GM23338 (cell line): ENCODE measurements at regions not wholly inside any gene's neighbourhood (a gene's known extent, or its start where the extent isn't known, plus 50 kb on each side); places are given as distances from the start of the nearest gene placed in this dataset.

ENCODE experiments used
- ATAC-seq: fragments of 200-7000 bp; cut with Tn5 transposase; 3 replicates; pipeline ENCODE4 v1.9.1; 2020
- DNase-seq: peaks from one replicate; pipeline ENCODE4 v3.0.0-alpha.2; 2015; ENCODE audit warnings: low spot score
- H2AFZ ChIP-seq: fragments of 200-600 bp; sonication (generic); 2 replicates; pipeline ENCODE4 v1.8.0; 2016; ENCODE audit warnings: antibody characterized with exemption, mild to moderate bottlenecking, moderate library complexity
- H3F3A ChIP-seq: fragments of 200-600 bp; sonication (generic); replicated peaks from 2 replicates; pipeline ENCODE4 v1.8.0; 2017; ENCODE audit warnings: antibody characterized with exemption, mixed run types, low read depth
- H3K27ac ChIP-seq: fragments of 200-600 bp; sonication (generic); 2 replicates; pipeline ENCODE4 v1.6.1; 2016; ENCODE audit warnings: low read depth
- H3K27me3 ChIP-seq: fragments of 200-600 bp; sonication (generic); 2 replicates; pipeline ENCODE4 v1.8.0; 2016; ENCODE audit warnings: mild to moderate bottlenecking, mixed run types, moderate library complexity; ENCODE audit not compliant: insufficient read depth
- H3K36me3 ChIP-seq: fragments of 200-600 bp; sonication (generic); 2 replicates; pipeline ENCODE4 v1.8.0; 2016; ENCODE audit warnings: mild to moderate bottlenecking; ENCODE audit not compliant: insufficient read depth
- H3K4me1 ChIP-seq: fragments of 200-600 bp; sonication (generic); 2 replicates; pipeline ENCODE4 v1.8.0; 2016; ENCODE audit warnings: mild to moderate bottlenecking, moderate library complexity; ENCODE audit not compliant: insufficient read depth
- H3K4me2 ChIP-seq: fragments of 200-600 bp; sonication (generic); 2 replicates; pipeline ENCODE4 v1.7.1; 2017; ENCODE audit warnings: mixed run types
- H3K4me3 ChIP-seq: fragments of 200-600 bp; sonication (generic); 2 replicates; pipeline ENCODE4 v1.6.1; 2016; ENCODE audit warnings: mixed run types
- H3K79me2 ChIP-seq: fragments of 200-600 bp; sonication (generic); replicated peaks from 2 replicates; pipeline ENCODE4 v1.8.0; 2017; ENCODE audit warnings: mild to moderate bottlenecking; ENCODE audit not compliant: insufficient read depth
- H3K9me2 ChIP-seq: fragments of 200-600 bp; sonication (generic); 2 replicates; pipeline ENCODE4 v1.8.0; 2017; ENCODE audit not compliant: insufficient read depth
- H4K20me1 ChIP-seq: fragments of 200-600 bp; sonication (generic); replicated peaks from 2 replicates; pipeline ENCODE4 v1.8.0; 2017; ENCODE audit warnings: mild to moderate bottlenecking; ENCODE audit not compliant: insufficient read depth
- H3K27ac Mint-ChIP-seq: 2 replicates; pipeline ENCODE4 v1.8.0; 2020; ENCODE audit warnings: inconsistent platforms, mild to moderate bottlenecking, moderate library complexity, mixed read lengths
- H3K27me3 Mint-ChIP-seq: 3 replicates; pipeline ENCODE4 v1.8.0; 2022; ENCODE audit warnings: low read depth, mild to moderate bottlenecking, moderate library complexity, mixed read lengths, inconsistent platforms; ENCODE audit not compliant: insufficient read depth, poor library complexity
- H3K36me3 Mint-ChIP-seq: 3 replicates; pipeline ENCODE4 v1.8.0; 2021; ENCODE audit warnings: low read depth, mild to moderate bottlenecking, inconsistent platforms, moderate library complexity, mixed read lengths
- H3K4me1 Mint-ChIP-seq: 3 replicates; pipeline ENCODE4 v1.8.0; 2020; ENCODE audit warnings: mild to moderate bottlenecking, inconsistent platforms, mixed read lengths
- H3K4me3 Mint-ChIP-seq: 3 replicates; pipeline ENCODE4 v1.8.0; 2021; ENCODE audit warnings: moderate library complexity, mild to moderate bottlenecking, inconsistent platforms, mixed read lengths
- H3K9me3 Mint-ChIP-seq: 3 replicates; pipeline ENCODE4 v1.8.0; 2020; ENCODE audit warnings: moderate library complexity, mild to moderate bottlenecking, inconsistent platforms, mixed read lengths
- CTCF ChIP-seq, 2 experiments: fragments of 200-600 bp in 1 of 2; sonication (generic) in 1 of 2; conservative IDR thresholded peaks; 2 replicates each; pipeline versions ENCODE4 v1.5.1 to v1.6.1; 2016 to 2017; ENCODE audit warnings: antibody characterized with exemption in 2 of 2, low read depth in 2 of 2, mild to moderate bottlenecking in 2 of 2, moderate library complexity in 1 of 2
- ETS1 ChIP-seq: IDR thresholded peaks from 2 replicates; pipeline ENCODE4 v1.6.1; 2016; ENCODE audit warnings: antibody characterized with exemption
- EZH2 ChIP-seq: fragments of 200-600 bp; sonication (generic); IDR thresholded peaks from one replicate; pipeline ENCODE4 v1.8.0; 2017; ENCODE audit warnings: antibody characterized with exemption, mild to moderate bottlenecking, low read depth; ENCODE audit not compliant: unreplicated experiment
- EZH2phosphoT487 ChIP-seq: fragments of 200-600 bp; sonication (generic); IDR thresholded peaks from one replicate; pipeline ENCODE4 v1.8.1; 2018; ENCODE audit warnings: antibody characterized with exemption; ENCODE audit not compliant: unreplicated experiment
- JUNB ChIP-seq: IDR thresholded peaks from one replicate; pipeline ENCODE4 v1.6.1; 2016; ENCODE audit warnings: antibody characterized with exemption; ENCODE audit not compliant: unreplicated experiment
- POLR2AphosphoS5 ChIP-seq: IDR thresholded peaks from 2 replicates; pipeline ENCODE4 v1.6.1; 2016; ENCODE audit warnings: antibody characterized with exemption, low read depth
- REST ChIP-seq: IDR thresholded peaks from one replicate; pipeline ENCODE4 v1.6.1; 2018; ENCODE audit warnings: antibody characterized with exemption; ENCODE audit not compliant: unreplicated experiment
- ZNF331 ChIP-seq: fragments of 250-450 bp; sonication (Bioruptor Pico); IDR thresholded peaks from 2 replicates; pipeline ENCODE4 v1.5.0; 2020; ENCODE audit warnings: low read depth, mild to moderate bottlenecking, moderate library complexity

GRCh38 chr5:61667525-61668218 is 335.6 kb downstream of the ZSWIM6 start (continued):
- TF ChIP-seq JUNB (no peak), EZH2phosphoT487 (no peak), CTCF (conservative IDR thresholded peaks at IDR 0.05; ENCODE audit: low read depth in 2 of 2) (no peak), ETS1 (no peak), ZNF331 (CRISPR knock-in tag) (no peak)

GRCh38 chr5:61669531-61669930 is 337.5 kb downstream of the ZSWIM6 start:
- Histone ChIP-seq H2AFZ (no peak overlapping the region), H3K9me2 (no peaks in the 10 kb centered on the region; the same call in 1 of the 2 replicates), H3K36me3 (no peaks in the 10 kb centered on the region), H3K27me3 (no peaks in the 10 kb centered on the region), H3K79me2 (no peaks in the 10 kb centered on the region), H3F3A (no peaks in the 10 kb centered on the region), H3K27ac (no peak overlapping the region), H3K4me1 (no peaks in the 10 kb centered on the region), H3K4me2 (no peak overlapping the region), H4K20me1 (no peaks in the 10 kb centered on the region), H3K4me3 (no peak overlapping the region)
- no peaks in the 10 kb centered on the region for H3K9me3 Mint-ChIP-seq
- H3K4me1 Mint-ChIP-seq = no peaks in the 10 kb centered on the region
- H3K36me3 Mint-ChIP-seq = no peaks in the 10 kb centered on the region
- no peak for ATAC-seq
- no peak overlapping the region for H3K27ac Mint-ChIP-seq
- H3K27me3 Mint-ChIP-seq = no peaks in the 10 kb centered on the region
- TF ChIP-seq EZH2 (no peak), REST (no peak), POLR2AphosphoS5 (no peak)
- H3K4me3 Mint-ChIP-seq = no peak overlapping the region
- DNase-seq = no peak
